ENCODE measurements at regions not wholly inside any gene's neighbourhood (a gene's known extent, or its start where the extent isn't known, plus 50 kb on each side); places are given as distances from the start of the nearest gene placed in this dataset.
A peak's percentile ranks its signal among the peaks of the same experiment; 100 is the strongest.

GRCh38 chr22:22422629-22423112, 85.9 kb downstream of the ZNF280B start:
- WGBS (ENCODE audit: insufficient coverage, low coverage, missing lambda C conversion rate) = under 1% methylated on average over 6 of the region's 6 CpGs
- Histone ChIP-seq H3K9me1 (ENCODE audit: control insufficient read depth, insufficient read depth, low read length) (peaks cover 3% of the 10 kb centered on the region), H2AFZ (ENCODE audit: low read depth, low read length) (no peak overlapping the region), H3K9me3 (replicated peaks; ENCODE audit: control insufficient read depth, insufficient read depth, low read depth, low read length) (no peaks in the 10 kb centered on the region), H3K4me2 (ENCODE audit: insufficient read depth, low read length) (no peak overlapping the region), H3K4me3 (no peak overlapping the region), H3K9ac (ENCODE audit: insufficient read depth in 1 of 2, low read depth in 2 of 2, low read length in 2 of 2) (no peak overlapping the region), H3K36me3 (ENCODE audit: control insufficient read depth, insufficient read depth, low read length) (no peaks in the 10 kb centered on the region), H3K27ac (ENCODE audit: extremely low read depth, low read depth, low read length) (no peak overlapping the region), H3K27me3 (ENCODE audit: control insufficient read depth in 2 of 2, insufficient read depth in 2 of 2, low read length in 2 of 2) (peaks cover 31 to 34% of the 10 kb centered on the region in 2 experiments), H4K20me1 (replicated peaks; ENCODE audit: control insufficient read depth, insufficient read depth, low read length) (peaks cover 20% of the 10 kb centered on the region), H3K4me1 (replicated peaks in 1 of 2; ENCODE audit: control insufficient read depth in 2 of 2, insufficient read depth in 2 of 2, low read length in 2 of 2) (no peaks in the 10 kb centered on the region), H3K79me2 (ENCODE audit: control insufficient read depth, insufficient read depth, low read length) (no peaks in the 10 kb centered on the region)
- ChIA-PET POLR2A (interaction anchor here (0.5 to 3.0 kb wide), 26 partner anchors 8 to 796 kb away, joined by 3 to 18 read pairs (median 3); no protein-coding TSS in a partner anchor), CTCF (ENCODE audit: low intra/inter-chr PET ratio) (interaction anchor here (0.6 to 3.1 kb wide), 20 partner anchors 9 to 534 kb away, joined by 3 to 20 read pairs (median 5); no protein-coding TSS in a partner anchor)
- peak; percentile 82 for FAIRE-seq
- peak; percentile 92 for ATAC-seq
- BruUV-seq (replicated peaks) = no TSS peak
- peak; percentile 85 to 96 (median 89) for DNase-seq (ENCODE audit: extremely low read depth in 1 of 4, low spot score in 3 of 4)
- in situ Hi-C loops (cut with MboI) = no loop called here
- intact Hi-C loops (cut with micrococcal nuclease) = loop anchor here (1.0 to 10.0 kb wide), 4 partner anchors 66 to 465 kb away; partner anchors contain the start of gene IGLL5
- 0 out of 4 replicates have a peak, but pooled peaks of 1 of the 2 experiments have one; percentile 13 for TF ChIP-seq MLLT1 (IDR thresholded peaks at IDR 0.05)
- no peak for TF ChIP-seq ZNF589 (CRISPR knock-in tag; IDR thresholded peaks at IDR 0.05; ENCODE audit: low read depth)
- 0 out of 2 replicates have a peak, but pooled peaks have one; percentile 12 for TF ChIP-seq MAFK (IDR thresholded peaks at IDR 0.05; ENCODE audit: low read length)
- TF ChIP-seq ZNF408 (CRISPR knock-in tag; IDR thresholded peaks at IDR 0.05; ENCODE audit: low read depth) = no peak
- peak in 1 of 2 experiments; percentile 72; a peak in 2 of 4 replicates for TF ChIP-seq MAZ (CRISPR knock-in tag; conservative IDR thresholded peaks at IDR 0.05 in 1 of 2, IDR thresholded peaks at IDR 0.05 in 1 of 2)
- peak; percentile 46; the same call in 1 of the 2 replicates for TF ChIP-seq SOX6 (IDR thresholded peaks at IDR 0.05)
- 0 out of 2 replicates have a peak, but pooled peaks have one; percentile 73 for TF ChIP-seq TCF7 (IDR thresholded peaks at IDR 0.05; ENCODE audit: borderline replicate concordance)
- TF ChIP-seq ZNF121 (CRISPR knock-in tag; conservative IDR thresholded peaks at IDR 0.05) = no peak
- TF ChIP-seq ARID2 (IDR thresholded peaks at IDR 0.05) = peak; percentile 52; the same call in 1 of the 2 replicates
- no peak for TF ChIP-seq TSC22D4 (tag; IDR thresholded peaks at IDR 0.05)
- TF ChIP-seq ZNF830 (CRISPR knock-in tag; IDR thresholded peaks at IDR 0.05) = no peak
- TF ChIP-seq HNRNPH1 (optimal IDR thresholded peaks at IDR 0.05; ENCODE audit: low read depth, low read length) = no peak
- TF ChIP-seq CREBBP (IDR thresholded peaks at IDR 0.05; ENCODE audit: low read depth, low read length) = no peak
- no peak for TF ChIP-seq POLR2G (IDR thresholded peaks at IDR 0.05; ENCODE audit: low read depth, low read length)
- TF ChIP-seq PHB (CRISPR knock-in tag; IDR thresholded peaks at IDR 0.05) = no peak
- TF ChIP-seq ZNF436 (CRISPR knock-in tag; IDR thresholded peaks at IDR 0.05) = 0 out of 2 replicates have a peak, but pooled peaks have one; percentile 29
- TF ChIP-seq, protein P1, sequence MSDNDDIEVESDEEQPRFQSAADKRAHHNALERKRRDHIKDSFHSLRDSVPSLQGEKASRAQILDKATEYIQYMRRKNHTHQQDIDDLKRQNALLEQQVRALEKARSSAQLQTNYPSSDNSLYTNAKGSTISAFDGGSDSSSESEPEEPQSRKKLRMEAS (CRISPR knock-in tag; IDR thresholded peaks at IDR 0.05) = no peak
- TF ChIP-seq CREB3 (tag; conservative IDR thresholded peaks at IDR 0.05; ENCODE audit: low read depth) = no peak
- peak; percentile 55 to 77; a peak in 3 of 4 replicates for TF ChIP-seq RCOR1 (IDR thresholded peaks at IDR 0.05; ENCODE audit: borderline replicate concordance in 1 of 2, low read depth in 2 of 2, low read length in 2 of 2)
- TF ChIP-seq ZNF253 (CRISPR knock-in tag; conservative IDR thresholded peaks at IDR 0.05) = no peak; the same call in 1 of the 2 replicates
- TF ChIP-seq ATF1 (CRISPR knock-in tag; IDR thresholded peaks at IDR 0.05) = no peak
- TF ChIP-seq ATF1 (tag; IDR thresholded peaks at IDR 0.05) = peak; percentile 39; the same call in 1 of the 2 replicates
